OCI-LY3 (cell line): ENCODE measurements at regions not wholly inside any gene's neighbourhood (a gene's known extent, or its start where the extent isn't known, plus 50 kb on each side); places are given as distances from the start of the nearest gene placed in this dataset.
"Not testable (repeated sequence)": the region's sequence is repeated elsewhere in the genome, so short reads cannot be mapped to it uniquely, and the experiment has no call there.

ENCODE experiments used
- H2AFZ ChIP-seq: fragments of 200-600, 300-600 bp; shearing (Covaris generic); 2 replicates; pipeline ENCODE4 v1.6.0; 2014; ENCODE audit warnings: antibody characterized with exemption, low read depth, low read length
- H3K27ac ChIP-seq: fragments of 200-600, 300-600 bp; sonication (generic); 2 replicates; pipeline ENCODE4 v1.5.1; 2014; ENCODE audit warnings: mild to moderate bottlenecking, low read length, moderate library complexity, mixed read lengths
- H3K27me3 ChIP-seq: fragments of 200-600, 300-600 bp; sonication (generic); 2 replicates; pipeline ENCODE4 v1.6.1; 2014; ENCODE audit warnings: low read depth, low read length, mixed read lengths
- H3K36me3 ChIP-seq: fragments of 200-600, 300-600 bp; sonication (generic); replicated peaks from 2 replicates; pipeline ENCODE3; 2014; ENCODE audit warnings: low read depth, low read length, mixed read lengths
- H3K4me1 ChIP-seq: fragments of 300-600, 200-600 bp; sonication (generic); 2 replicates; pipeline ENCODE4 v1.6.1; 2014; ENCODE audit warnings: low read length, mixed read lengths
- H3K4me2 ChIP-seq: fragments of 200-600, 300-600 bp; sonication (generic); 2 replicates; pipeline ENCODE4 v1.6.1; 2014; ENCODE audit warnings: low read length, mixed read lengths
- H3K4me3 ChIP-seq: fragments of 300-600, 200-600 bp; sonication (generic); 2 replicates; pipeline ENCODE4 v1.5.1; 2014; ENCODE audit warnings: antibody characterized with exemption, mild to moderate bottlenecking, low read length, moderate library complexity
- H3K79me2 ChIP-seq: fragments of 300-600, 200-600 bp; shearing (Covaris generic); 2 replicates; pipeline ENCODE4 v1.6.1; 2014; ENCODE audit warnings: mild to moderate bottlenecking, low read length, mixed read lengths
- H3K9ac ChIP-seq: fragments of 300-600, 200-600 bp; shearing (Covaris generic); 2 replicates; pipeline ENCODE4 v1.6.0; 2014; ENCODE audit warnings: mild to moderate bottlenecking, low read length, moderate library complexity
- H3K9me3 ChIP-seq: fragments of 200-600, 300-600 bp; shearing (Covaris generic); 2 replicates; pipeline ENCODE4 v1.6.1; 2014; ENCODE audit warnings: low read length, mixed read lengths; ENCODE audit not compliant: insufficient read depth
- H4K20me1 ChIP-seq: fragments of 200-600, 300-600 bp; sonication (generic); 2 replicates; pipeline ENCODE4 v1.6.1; 2016; ENCODE audit warnings: low read length, mixed read lengths; ENCODE audit not compliant: insufficient read depth
- EZH2phosphoT487 ChIP-seq: fragments of 200-600 bp; shearing (Covaris generic); IDR thresholded peaks from 2 replicates; pipeline ENCODE4 v1.6.1; 2018; ENCODE audit warnings: antibody characterized with exemption, mixed run types, low read depth
- TF ChIP-seq, protein P1 (sequence below): fragments of 200-600, 300-600 bp; sonication (generic); IDR thresholded peaks from 2 replicates; pipeline ENCODE4 v1.5.1; 2014; ENCODE audit warnings: antibody characterized with exemption, low read length, low read depth

DNA sequence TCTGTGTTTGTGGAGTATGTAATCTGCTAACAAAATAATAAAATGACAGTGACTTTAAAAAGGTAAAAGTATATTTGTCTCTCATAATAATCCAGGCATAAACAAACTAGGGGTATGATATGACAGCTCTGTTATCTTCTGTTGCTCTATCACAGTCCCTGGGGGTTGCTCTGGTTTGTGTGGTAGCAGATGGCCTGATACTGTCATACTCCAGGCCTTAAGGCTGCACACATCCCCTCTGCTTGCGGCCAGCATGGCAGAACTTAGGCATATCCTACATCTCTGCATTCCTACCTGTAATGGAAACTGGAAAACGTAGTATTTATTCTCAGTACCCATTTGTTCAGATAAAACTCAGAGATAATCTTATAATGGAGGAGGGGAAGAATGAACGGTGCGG is 117.9 kb upstream of the HAND2 start:
- Histone ChIP-seq H3K27ac (no peak overlapping the region), H3K9ac (no peak overlapping the region), H3K9me3 (no peaks in the 10 kb centered on the region), H4K20me1 (no peaks in the 10 kb centered on the region), H3K4me1 (no peaks in the 10 kb centered on the region), H2AFZ (no peak overlapping the region), H3K27me3 (no peaks in the 10 kb centered on the region), H3K36me3 (no peaks in the 10 kb centered on the region), H3K79me2 (no peaks in the 10 kb centered on the region), H3K4me3 (no peak overlapping the region), H3K4me2 (no peak overlapping the region)
- TF ChIP-seq EZH2phosphoT487 = no peak
- TF ChIP-seq, protein P1, sequence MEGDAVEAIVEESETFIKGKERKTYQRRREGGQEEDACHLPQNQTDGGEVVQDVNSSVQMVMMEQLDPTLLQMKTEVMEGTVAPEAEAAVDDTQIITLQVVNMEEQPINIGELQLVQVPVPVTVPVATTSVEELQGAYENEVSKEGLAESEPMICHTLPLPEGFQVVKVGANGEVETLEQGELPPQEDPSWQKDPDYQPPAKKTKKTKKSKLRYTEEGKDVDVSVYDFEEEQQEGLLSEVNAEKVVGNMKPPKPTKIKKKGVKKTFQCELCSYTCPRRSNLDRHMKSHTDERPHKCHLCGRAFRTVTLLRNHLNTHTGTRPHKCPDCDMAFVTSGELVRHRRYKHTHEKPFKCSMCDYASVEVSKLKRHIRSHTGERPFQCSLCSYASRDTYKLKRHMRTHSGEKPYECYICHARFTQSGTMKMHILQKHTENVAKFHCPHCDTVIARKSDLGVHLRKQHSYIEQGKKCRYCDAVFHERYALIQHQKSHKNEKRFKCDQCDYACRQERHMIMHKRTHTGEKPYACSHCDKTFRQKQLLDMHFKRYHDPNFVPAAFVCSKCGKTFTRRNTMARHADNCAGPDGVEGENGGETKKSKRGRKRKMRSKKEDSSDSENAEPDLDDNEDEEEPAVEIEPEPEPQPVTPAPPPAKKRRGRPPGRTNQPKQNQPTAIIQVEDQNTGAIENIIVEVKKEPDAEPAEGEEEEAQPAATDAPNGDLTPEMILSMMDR = no peak

DNA sequence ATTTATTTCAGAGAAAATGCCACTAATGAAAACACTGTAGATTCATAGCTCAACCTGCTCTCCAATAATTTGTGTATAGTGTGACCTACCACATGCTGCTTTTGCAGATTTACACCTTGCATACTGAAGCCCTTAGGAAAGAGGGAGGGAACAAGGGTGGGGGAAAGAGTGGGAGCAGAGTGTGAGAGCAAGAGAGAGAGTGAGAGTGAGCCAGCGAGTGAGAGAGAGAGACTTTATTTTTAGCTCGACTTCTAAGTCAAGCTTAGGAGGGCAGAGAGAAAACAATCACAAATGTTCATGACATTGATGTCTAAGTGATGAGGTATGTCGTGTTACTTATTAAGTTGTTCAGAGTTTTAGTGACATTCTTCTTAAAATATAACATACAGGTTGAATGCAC is 112.5 kb upstream of the HAND2 start:
- Histone ChIP-seq H3K9me3 (no peaks in the 10 kb centered on the region), H4K20me1 (no peaks in the 10 kb centered on the region), H3K27ac (no peak overlapping the region), H3K4me2 (no peak overlapping the region), H2AFZ (no peak overlapping the region), H3K4me3 (no peak overlapping the region), H3K79me2 (no peaks in the 10 kb centered on the region), H3K36me3 (no peaks in the 10 kb centered on the region), H3K27me3 (no peaks in the 10 kb centered on the region), H3K4me1 (no peaks in the 10 kb centered on the region), H3K9ac (no peak overlapping the region)
- TF ChIP-seq EZH2phosphoT487 = no peak
- TF ChIP-seq, protein P1 = no peak

DNA sequence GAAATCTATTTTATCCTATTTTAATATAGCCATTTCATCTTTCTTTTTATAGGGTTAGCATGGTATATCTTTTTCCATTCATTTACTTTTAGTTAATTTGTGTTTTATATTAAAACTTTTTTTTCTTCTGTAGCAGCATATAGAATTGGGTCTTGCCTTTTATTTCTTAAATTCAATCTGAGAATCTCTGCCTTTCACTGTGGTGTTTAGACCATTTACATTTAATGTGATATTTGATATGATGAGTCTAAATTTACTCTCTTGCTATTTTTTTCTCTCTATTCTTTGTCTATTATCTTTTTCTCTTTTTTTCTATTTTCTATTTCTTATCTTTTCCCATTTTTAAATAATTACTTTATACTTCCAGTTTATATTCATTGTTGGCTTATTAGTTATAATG is 105.4 kb upstream of the HAND2 start:
- Histone ChIP-seq H3K9ac (no peak overlapping the region), H4K20me1 (no peaks in the 10 kb centered on the region), H3K4me3 (no peak overlapping the region), H3K36me3 (no peaks in the 10 kb centered on the region), H3K4me1 (no peaks in the 10 kb centered on the region), H3K79me2 (no peaks in the 10 kb centered on the region), H3K9me3 (0 out of 2 replicates have a peak, but pooled peaks cover 9% of the 10 kb centered on the region), H3K4me2 (no peak overlapping the region), H3K27ac (no peak overlapping the region), H2AFZ (no peak overlapping the region), H3K27me3 (no peaks in the 10 kb centered on the region)
- TF ChIP-seq, protein P1 = no peak
- no peak for TF ChIP-seq EZH2phosphoT487

DNA sequence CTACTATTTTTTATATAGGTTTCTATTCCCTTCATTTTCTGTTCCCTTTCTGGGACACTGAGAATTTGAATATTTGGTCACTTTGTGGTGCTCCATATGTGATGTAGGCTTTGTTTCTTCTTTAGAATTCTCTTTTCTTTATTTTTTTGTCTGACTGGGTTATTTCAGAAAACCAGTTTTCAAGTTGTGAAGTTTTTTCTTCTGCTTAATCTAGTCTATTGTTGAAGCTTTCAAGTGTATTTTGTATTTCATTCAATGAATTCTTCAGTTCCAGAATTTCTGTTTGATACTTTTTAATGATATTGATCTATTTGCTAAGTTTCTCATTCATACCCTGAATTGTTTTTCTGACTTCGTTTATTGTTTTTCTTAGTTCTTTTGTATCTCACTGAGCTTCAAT is 96.2 kb upstream of the HAND2 start:
- H3K36me3 ChIP-seq = no peaks in the 10 kb centered on the region
- H3K9me3 ChIP-seq = peaks cover 17% of the 10 kb centered on the region
- H3K27me3 ChIP-seq = no peaks in the 10 kb centered on the region
- no peaks in the 10 kb centered on the region for H3K79me2 ChIP-seq
- H3K4me2 ChIP-seq = no peak overlapping the region
- no peak overlapping the region for H3K9ac ChIP-seq
- H4K20me1 ChIP-seq = no peaks in the 10 kb centered on the region
- H3K4me3 ChIP-seq = no peak overlapping the region
- no peaks in the 10 kb centered on the region for H3K4me1 ChIP-seq
- H3K27ac ChIP-seq = no peak overlapping the region
- TF ChIP-seq EZH2phosphoT487 = no peak
- TF ChIP-seq, protein P1 = no peak
- H2AFZ ChIP-seq = no peak overlapping the region

DNA sequence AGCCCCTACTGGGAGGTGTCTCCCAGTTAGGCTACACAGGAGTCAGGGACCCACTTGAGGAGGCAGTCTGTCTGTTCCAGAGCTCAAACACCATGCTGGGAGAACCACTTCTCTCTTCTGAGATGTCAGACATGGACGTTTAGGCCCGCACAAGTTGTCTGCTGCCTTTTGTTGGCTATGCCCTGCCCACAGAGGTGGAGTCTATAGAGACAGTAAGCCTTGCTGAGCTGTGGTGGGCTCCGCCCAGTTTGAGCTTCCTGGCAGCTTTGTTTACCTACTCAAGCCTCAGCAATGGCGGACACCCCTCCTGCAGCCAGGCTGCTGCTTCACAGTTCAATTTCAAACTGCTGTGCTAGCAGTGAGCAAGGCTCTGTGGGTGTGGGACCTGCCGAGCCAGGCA is 88.6 kb upstream of the HAND2 start:
- not testable (repeated sequence) for H3K27ac ChIP-seq, H2AFZ ChIP-seq, H3K36me3 ChIP-seq, H3K9ac ChIP-seq, H3K4me2 ChIP-seq, H3K4me3 ChIP-seq, H3K4me1 ChIP-seq, H3K9me3 ChIP-seq, H4K20me1 ChIP-seq, H3K79me2 ChIP-seq, H3K27me3 ChIP-seq
